H9 (cell line): ENCODE measurements at regions not wholly inside any gene's neighbourhood (a gene's known extent, or its start where the extent isn't known, plus 50 kb on each side); places are given as distances from the start of the nearest gene placed in this dataset.

ENCODE experiments used
- DNase-seq: peaks from one replicate; pipeline ENCODE4 v3.0.0-alpha.2; 2017
- H2AFZ ChIP-seq: one replicate; pipeline ENCODE4 v1.6.1; 2013; ENCODE audit warnings: mild to moderate bottlenecking, low read length, control low read depth, moderate library complexity
- H2AK5ac ChIP-seq: 2 replicates; pipeline ENCODE4 v1.6.1; 2013; ENCODE audit warnings: low read length, control low read depth, mixed read lengths; ENCODE audit not compliant: insufficient read length
- H2BK120ac ChIP-seq: one replicate; pipeline ENCODE4 v1.6.1; 2013; ENCODE audit warnings: low read depth, mild to moderate bottlenecking, low read length, control low read depth, inconsistent platforms; ENCODE audit not compliant: poor library complexity, severe bottlenecking
- H2BK12ac ChIP-seq: 2 replicates; pipeline ENCODE4 v1.6.1; 2013; ENCODE audit warnings: low read length, control low read depth, mixed read lengths, low read depth; ENCODE audit not compliant: insufficient read length
- H2BK15ac ChIP-seq: 2 replicates; pipeline ENCODE4 v1.6.1; 2013; ENCODE audit warnings: low read depth, low read length, control low read depth
- H2BK20ac ChIP-seq: one replicate; pipeline ENCODE4 v1.6.1; 2013; ENCODE audit warnings: low read depth, mild to moderate bottlenecking, low read length, control low read depth, inconsistent platforms; ENCODE audit not compliant: poor library complexity, severe bottlenecking
- H2BK5ac ChIP-seq: 2 replicates; pipeline ENCODE4 v1.6.1; 2013; ENCODE audit warnings: low read length, control low read depth, mixed read lengths; ENCODE audit not compliant: insufficient read length
- H3K14ac ChIP-seq: 2 replicates; pipeline ENCODE4 v1.6.1; 2013; ENCODE audit warnings: low read length, control low read depth; ENCODE audit not compliant: insufficient read depth
- H3K18ac ChIP-seq: 2 replicates; pipeline ENCODE4 v1.6.1; 2013; ENCODE audit warnings: low read depth, mild to moderate bottlenecking, mixed read lengths, low read length, control low read depth; ENCODE audit not compliant: insufficient read length
- H3K23ac ChIP-seq: 2 replicates; pipeline ENCODE4 v1.6.1; 2013; ENCODE audit warnings: low read length, control low read depth, mixed read lengths, low read depth; ENCODE audit not compliant: insufficient read length
- H3K23me2 ChIP-seq: 2 replicates; pipeline ENCODE4 v1.6.1; 2013; ENCODE audit warnings: low read depth, mild to moderate bottlenecking, mixed read lengths, low read length, control low read depth; ENCODE audit not compliant: insufficient read length, poor library complexity, severe bottlenecking
- H3K27ac ChIP-seq: 2 replicates; pipeline ENCODE4 v1.5.1; 2013; ENCODE audit warnings: low read length, control low read depth, mixed read lengths, low read depth; ENCODE audit not compliant: insufficient read length
- H3K27me3 ChIP-seq: 2 replicates; pipeline ENCODE4 v1.6.1; 2013; ENCODE audit warnings: low read length, control low read depth, inconsistent platforms; ENCODE audit not compliant: insufficient read depth
- H3K4ac ChIP-seq: 2 replicates; pipeline ENCODE4 v1.6.1; 2013; ENCODE audit warnings: low read depth, mild to moderate bottlenecking, control low read depth, inconsistent platforms, low read length, moderate library complexity
- H3K4me1 ChIP-seq: 2 replicates; pipeline ENCODE4 v1.6.1; 2013; ENCODE audit warnings: low read length, control low read depth, inconsistent platforms; ENCODE audit not compliant: insufficient read depth
- H3K4me2 ChIP-seq: 2 replicates; pipeline ENCODE4 v1.6.1; 2013; ENCODE audit warnings: low read length, control low read depth, mixed read lengths; ENCODE audit not compliant: insufficient read length, insufficient read depth
- H3K56ac ChIP-seq: 2 replicates; pipeline ENCODE4 v1.6.1; 2013; ENCODE audit warnings: low read depth, mild to moderate bottlenecking, mixed read lengths, low read length, control low read depth; ENCODE audit not compliant: insufficient read length
- H3K79me1 ChIP-seq: 2 replicates; pipeline ENCODE4 v1.6.1; 2013; ENCODE audit warnings: low read depth, mild to moderate bottlenecking, moderate library complexity, low read length, control low read depth, inconsistent platforms; ENCODE audit not compliant: insufficient read depth, poor library complexity, severe bottlenecking
- H3K79me2 ChIP-seq: 2 replicates; pipeline ENCODE4 v1.6.1; 2013; ENCODE audit warnings: low read length, control low read depth, inconsistent platforms; ENCODE audit not compliant: insufficient read depth
- H3K9ac ChIP-seq: 2 replicates; pipeline ENCODE4 v1.6.1; 2013; ENCODE audit warnings: low read length, control low read depth, mixed read lengths; ENCODE audit not compliant: insufficient read length; ENCODE audit errors: extremely low read depth
- H3K9me3 ChIP-seq: one replicate; pipeline ENCODE4 v1.6.1; 2013; ENCODE audit warnings: low read depth, low read length, inconsistent platforms; ENCODE audit not compliant: control insufficient read depth
- H3T11ph ChIP-seq: one replicate; pipeline ENCODE4 v1.6.1; 2013; ENCODE audit warnings: mild to moderate bottlenecking, low read length, control low read depth, inconsistent platforms
- H4K20me1 ChIP-seq: one replicate; pipeline ENCODE4 v1.6.1; 2013; ENCODE audit not compliant: control insufficient read depth, insufficient read length, insufficient read depth
- H4K5ac ChIP-seq: 2 replicates; pipeline ENCODE4 v1.6.1; 2013; ENCODE audit warnings: low read depth, mild to moderate bottlenecking, mixed read lengths, low read length, control low read depth; ENCODE audit not compliant: insufficient read length
- H4K8ac ChIP-seq: replicated peaks from 2 replicates; pipeline ENCODE4 v1.6.1; 2013; ENCODE audit warnings: low read length, control low read depth, mixed read lengths, low read depth; ENCODE audit not compliant: insufficient read length
- H4K91ac ChIP-seq: 2 replicates; pipeline ENCODE4 v1.6.1; 2013; ENCODE audit warnings: low read depth, mild to moderate bottlenecking, moderate library complexity, mixed read lengths, low read length, control low read depth; ENCODE audit not compliant: insufficient read length
- H3K27ac Mint-ChIP-seq, 3 experiments: 2 replicates in 2 of 3; 3 replicates in 1 of 3; pipeline ENCODE4 v1.8.0; 2020 to 2021; ENCODE audit warnings: mixed read lengths in 3 of 3, mild to moderate bottlenecking in 1 of 3, moderate library complexity in 1 of 3
- H3K27me3 Mint-ChIP-seq: 2 replicates; pipeline ENCODE4 v1.8.0; 2021; ENCODE audit warnings: low read depth, mild to moderate bottlenecking, moderate library complexity, mixed read lengths
- H3K36me3 Mint-ChIP-seq, 3 experiments: 2 replicates in 2 of 3; 3 replicates in 1 of 3; pipeline ENCODE4 v1.8.0; 2020 to 2021; ENCODE audit warnings: low read depth in 3 of 3, mixed read lengths in 3 of 3; ENCODE audit not compliant: insufficient read depth in 1 of 3
- H3K4me1 Mint-ChIP-seq, 2 experiments: 2 replicates each; pipeline ENCODE4 v1.8.0; 2020; ENCODE audit warnings: mixed read lengths in 2 of 2
- H3K4me3 Mint-ChIP-seq, 2 experiments: 2 replicates in 1 of 2; 3 replicates in 1 of 2; pipeline ENCODE4 v1.8.0; 2020 to 2021; ENCODE audit warnings: mild to moderate bottlenecking in 2 of 2, mixed read lengths in 2 of 2, moderate library complexity in 1 of 2
- H3K9me3 Mint-ChIP-seq, 2 experiments: 2 replicates in 1 of 2; 3 replicates in 1 of 2; pipeline ENCODE4 v1.8.0; 2020; ENCODE audit warnings: mild to moderate bottlenecking in 2 of 2, mixed read lengths in 2 of 2, moderate library complexity in 1 of 2
- WGBS: extraction: QIAGEN DNeasy Blood & Tissue Kit; methylation state at CpG from one replicate; pipeline ENCODE4 v1.1.7; 2013; ENCODE audit warnings: missing lambda C conversion rate, low lambda C conversion rate, mixed read lengths; ENCODE audit not compliant: insufficient read length; ENCODE audit errors: extremely low coverage; 5-methylcytosine and 5-hydroxymethylcytosine counted together
- TF ChIP-seq, protein P1 (sequence below): fragments of 200-600 bp; sonication (generic); conservative IDR thresholded peaks from 3 replicates; pipeline ENCODE4 v1.8.0; 2021; ENCODE audit warnings: antibody characterized with exemption, mild to moderate bottlenecking

DNA sequence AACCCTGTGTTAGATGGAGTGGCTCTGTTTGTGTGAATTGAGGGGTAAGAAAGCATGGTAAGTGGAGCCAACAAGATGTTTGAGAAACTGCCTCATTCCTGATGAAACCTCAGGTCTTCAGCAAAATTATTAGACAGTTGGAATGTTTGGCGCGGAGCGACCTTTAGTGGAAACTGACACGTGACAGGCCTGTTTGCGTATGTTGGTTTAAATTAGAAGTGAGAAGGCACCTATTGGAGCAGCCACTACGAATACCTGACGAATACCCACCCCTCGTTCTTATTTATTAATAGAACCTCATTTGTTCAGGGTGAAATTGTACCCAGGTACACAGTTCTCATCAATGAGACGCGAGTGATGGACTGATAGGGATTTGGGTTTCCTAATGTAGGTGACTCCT, 63.2 kb upstream of the MIR17HG start:
- no peak overlapping the region for H3K14ac ChIP-seq
- no peak overlapping the region for H3K4ac ChIP-seq
- H3K27ac ChIP-seq = no peak overlapping the region
- no peak overlapping the region for H2AFZ ChIP-seq
- Mint-ChIP-seq H3K27ac (no peak overlapping the region), H3K27me3 (no peaks in the 10 kb centered on the region), H3K4me1 (no peaks in the 10 kb centered on the region), H3K4me3 (no peak overlapping the region), H3K36me3 (peaks cover 0 to 6% (median 0%) of the 10 kb centered on the region in 3 experiments; a peak in 2 of 7 replicates), H3K9me3 (peaks cover 0 to 6% of the 10 kb centered on the region in 2 experiments; a peak in 3 of 5 replicates)
- H2AK5ac ChIP-seq = no peak overlapping the region
- no peaks in the 10 kb centered on the region for H4K20me1 ChIP-seq
- H3K23me2 ChIP-seq = no peaks in the 10 kb centered on the region
- no peak overlapping the region for H3K23ac ChIP-seq
- no peak overlapping the region for H4K8ac ChIP-seq
- no peaks in the 10 kb centered on the region for H3K79me2 ChIP-seq
- H2BK5ac ChIP-seq = no peak overlapping the region
- H4K91ac ChIP-seq = no peak overlapping the region
- no peak overlapping the region for H2BK15ac ChIP-seq
- no peak overlapping the region for H4K5ac ChIP-seq
- no peak overlapping the region for H3K18ac ChIP-seq
- no peaks in the 10 kb centered on the region for H3K27me3 ChIP-seq
- H2BK12ac ChIP-seq = no peak overlapping the region
- H3K9ac ChIP-seq = no peak overlapping the region
- no peaks in the 10 kb centered on the region for H3K4me1 ChIP-seq
- WGBS = no CpG with 5 or more reads among the region's 10 CpGs
- H3K9me3 ChIP-seq = no peaks in the 10 kb centered on the region
- no peak for DNase-seq
- no peak overlapping the region for H3T11ph ChIP-seq
- H3K79me1 ChIP-seq = no peaks in the 10 kb centered on the region
- H2BK120ac ChIP-seq = no peak overlapping the region
- no peak overlapping the region for H3K56ac ChIP-seq
- TF ChIP-seq, protein P1, sequence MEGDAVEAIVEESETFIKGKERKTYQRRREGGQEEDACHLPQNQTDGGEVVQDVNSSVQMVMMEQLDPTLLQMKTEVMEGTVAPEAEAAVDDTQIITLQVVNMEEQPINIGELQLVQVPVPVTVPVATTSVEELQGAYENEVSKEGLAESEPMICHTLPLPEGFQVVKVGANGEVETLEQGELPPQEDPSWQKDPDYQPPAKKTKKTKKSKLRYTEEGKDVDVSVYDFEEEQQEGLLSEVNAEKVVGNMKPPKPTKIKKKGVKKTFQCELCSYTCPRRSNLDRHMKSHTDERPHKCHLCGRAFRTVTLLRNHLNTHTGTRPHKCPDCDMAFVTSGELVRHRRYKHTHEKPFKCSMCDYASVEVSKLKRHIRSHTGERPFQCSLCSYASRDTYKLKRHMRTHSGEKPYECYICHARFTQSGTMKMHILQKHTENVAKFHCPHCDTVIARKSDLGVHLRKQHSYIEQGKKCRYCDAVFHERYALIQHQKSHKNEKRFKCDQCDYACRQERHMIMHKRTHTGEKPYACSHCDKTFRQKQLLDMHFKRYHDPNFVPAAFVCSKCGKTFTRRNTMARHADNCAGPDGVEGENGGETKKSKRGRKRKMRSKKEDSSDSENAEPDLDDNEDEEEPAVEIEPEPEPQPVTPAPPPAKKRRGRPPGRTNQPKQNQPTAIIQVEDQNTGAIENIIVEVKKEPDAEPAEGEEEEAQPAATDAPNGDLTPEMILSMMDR = no peak
- no peak overlapping the region for H3K4me2 ChIP-seq
- no peak overlapping the region for H2BK20ac ChIP-seq
